Glomerular visceral epithelial cell (primary cell): ENCODE measurements at regions not wholly inside any gene's neighbourhood (a gene's known extent, or its start where the extent isn't known, plus 50 kb on each side); places are given as distances from the start of the nearest gene placed in this dataset.
"Not testable (repeated sequence)": the region's sequence is repeated elsewhere in the genome, so short reads cannot be mapped to it uniquely, and the experiment has no call there.

Experiments
- DNase-seq: peaks from one replicate; pipeline ENCODE4 v3.0.0-alpha.2; 2016; ENCODE audit errors: extremely low spot score

DNA sequence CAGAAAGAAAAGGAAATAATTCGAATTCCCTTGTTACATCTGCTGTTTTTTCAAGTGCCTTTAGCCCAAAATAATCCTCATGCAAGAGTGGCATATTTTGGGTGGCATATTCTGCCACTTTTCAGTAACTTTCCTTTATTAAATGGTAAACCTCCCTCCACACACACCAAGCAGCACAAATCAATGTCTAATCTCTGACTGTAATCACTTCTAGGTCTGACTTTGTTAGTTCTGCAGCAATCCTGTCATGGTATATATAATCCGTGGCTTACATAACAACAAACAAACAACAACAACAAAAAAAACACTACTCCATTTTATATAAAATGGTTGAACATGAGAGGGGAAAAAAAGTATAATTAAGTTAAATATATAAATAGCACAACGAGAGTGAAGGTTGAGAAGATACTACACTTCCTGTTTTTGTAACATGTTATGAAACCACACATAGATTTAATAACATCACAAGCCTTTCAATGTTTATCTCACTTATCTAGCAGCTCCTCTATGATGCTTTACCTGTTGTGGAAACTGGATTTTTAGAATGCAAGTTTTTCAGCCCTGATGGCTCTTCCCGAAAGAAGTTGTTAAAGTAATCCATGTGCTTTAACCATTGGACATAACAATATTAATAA is 715.4 kb downstream of the GRXCR1 start:
- DNase-seq = no peak

DNA sequence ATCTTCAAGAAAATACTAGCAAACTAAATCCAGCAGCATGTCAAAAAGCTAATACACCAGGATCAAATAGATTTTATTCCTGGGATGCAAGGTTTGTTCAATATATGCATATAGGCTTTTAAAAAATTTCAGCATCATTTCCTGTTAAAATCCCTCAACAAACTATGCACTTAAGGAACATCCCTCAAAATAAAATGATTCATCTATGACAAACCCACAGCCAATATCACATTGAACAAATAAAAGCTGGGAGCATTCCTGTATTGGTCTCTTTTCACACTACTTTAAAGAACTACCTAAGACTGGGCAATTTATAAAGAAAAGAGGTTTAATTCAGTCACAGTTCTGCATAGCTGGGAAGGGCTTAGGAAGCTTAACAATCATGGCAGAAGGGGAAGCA is 726.7 kb downstream of the GRXCR1 start:
- DNase-seq = no peak

DNA sequence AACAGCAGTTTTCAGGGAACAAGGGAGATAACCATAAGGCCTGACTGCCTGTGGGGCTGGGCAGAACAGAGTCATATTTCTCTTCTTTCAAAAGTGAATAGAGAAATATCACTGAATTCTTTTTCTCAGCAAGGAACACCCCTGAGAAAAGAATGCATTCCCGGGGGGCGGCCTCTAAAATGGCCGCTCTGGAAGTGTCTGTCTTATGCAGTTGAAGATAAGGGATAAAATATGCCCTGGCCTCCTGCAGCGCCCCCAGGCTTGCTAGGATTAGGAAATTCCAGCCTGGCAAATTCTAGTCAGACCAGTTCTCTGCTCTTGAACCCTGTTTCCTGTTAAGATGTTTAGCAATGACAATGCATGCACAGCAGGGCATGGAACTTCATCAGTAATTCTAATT is 745.4 kb downstream of the GRXCR1 start:
- DNase-seq = not testable (repeated sequence)

DNA sequence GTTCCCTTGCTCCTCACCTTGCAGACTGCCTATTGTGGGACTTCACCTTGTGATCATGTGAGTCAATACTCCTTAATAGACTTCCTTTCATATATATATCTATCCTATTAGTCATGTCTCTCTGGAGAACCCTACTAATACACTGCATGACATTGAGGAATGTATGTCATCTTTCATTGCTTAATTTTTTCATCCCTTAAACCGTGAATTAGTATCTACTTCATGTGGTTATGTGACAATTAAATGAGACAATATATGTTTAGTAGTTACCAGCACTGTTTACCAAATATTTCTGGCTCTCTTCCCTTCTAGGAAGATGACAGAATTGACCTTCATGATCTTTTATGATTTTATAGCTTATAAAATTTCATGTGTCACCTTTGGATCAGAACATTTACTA is 759.5 kb downstream of the GRXCR1 start:
- DNase-seq = no peak

DNA sequence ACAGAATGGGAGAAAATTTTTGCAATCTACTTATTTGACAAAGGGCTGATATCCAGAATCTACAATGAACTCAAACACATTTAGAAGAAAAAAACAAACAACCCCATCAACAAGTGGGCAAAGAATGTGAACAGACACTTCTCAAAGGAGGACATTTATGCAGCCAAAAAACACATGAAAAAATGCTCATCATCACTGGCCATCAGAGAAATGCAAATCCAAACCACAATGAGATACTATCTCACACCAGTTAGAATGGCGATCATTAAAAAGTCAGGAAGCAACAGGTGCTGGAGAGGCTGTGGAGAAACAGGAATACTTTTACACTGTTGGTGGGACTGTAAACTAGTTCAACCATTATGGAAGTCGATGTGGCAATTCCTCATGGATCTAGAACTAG is 767.0 kb downstream of the GRXCR1 start:
- not testable (repeated sequence) for DNase-seq

DNA sequence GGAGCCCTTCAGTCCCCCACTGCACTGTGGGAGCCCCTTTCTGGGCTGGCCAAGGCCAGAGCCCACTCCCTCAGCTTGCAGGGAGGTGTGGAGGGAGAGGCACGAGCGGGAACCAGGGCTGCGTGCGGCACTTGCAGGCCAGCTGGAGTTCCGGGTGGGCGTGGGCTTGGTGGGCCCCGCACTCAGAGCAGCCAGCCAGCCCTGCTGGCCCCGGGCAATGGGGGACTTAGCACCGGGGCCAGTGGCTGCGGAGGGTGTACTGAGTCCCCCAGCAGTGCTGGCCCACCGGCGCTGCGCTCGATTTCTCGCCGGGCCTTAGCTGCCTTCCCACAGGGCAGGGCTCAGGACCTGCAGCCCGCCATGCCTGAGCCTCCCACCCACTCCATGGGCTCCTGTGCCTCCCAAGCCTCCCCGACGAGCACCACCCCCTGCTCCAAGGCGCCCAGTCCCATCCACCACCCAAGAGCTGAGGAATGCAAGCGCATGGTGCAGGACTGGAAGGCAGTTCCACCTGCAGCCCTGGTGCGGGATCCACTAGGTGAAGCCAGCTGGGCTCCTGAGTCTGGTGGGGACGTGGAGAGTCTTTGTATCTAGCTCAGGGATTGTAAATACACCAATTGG is 776.2 kb downstream of the KCTD8 start:
- not testable (repeated sequence) for DNase-seq

DNA sequence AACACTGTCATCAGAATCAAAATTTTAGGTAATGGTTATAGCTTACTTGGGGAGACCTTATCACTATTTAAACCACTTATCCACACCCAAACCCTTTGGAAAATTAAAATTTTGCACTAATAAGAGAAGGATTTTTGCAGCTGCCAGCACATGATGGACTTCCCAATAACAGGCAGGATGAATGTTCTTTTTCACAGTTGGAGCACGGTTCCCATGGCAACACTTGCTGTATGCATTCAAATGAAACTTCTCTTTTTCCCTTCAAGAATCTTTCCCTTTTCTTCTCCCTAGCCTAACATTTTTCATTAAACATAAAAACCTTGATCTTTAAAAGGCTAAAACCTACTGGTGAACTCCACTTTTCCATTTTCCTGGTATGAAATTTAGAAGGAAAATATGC is 768.2 kb downstream of the KCTD8 start:
- no peak for DNase-seq

DNA sequence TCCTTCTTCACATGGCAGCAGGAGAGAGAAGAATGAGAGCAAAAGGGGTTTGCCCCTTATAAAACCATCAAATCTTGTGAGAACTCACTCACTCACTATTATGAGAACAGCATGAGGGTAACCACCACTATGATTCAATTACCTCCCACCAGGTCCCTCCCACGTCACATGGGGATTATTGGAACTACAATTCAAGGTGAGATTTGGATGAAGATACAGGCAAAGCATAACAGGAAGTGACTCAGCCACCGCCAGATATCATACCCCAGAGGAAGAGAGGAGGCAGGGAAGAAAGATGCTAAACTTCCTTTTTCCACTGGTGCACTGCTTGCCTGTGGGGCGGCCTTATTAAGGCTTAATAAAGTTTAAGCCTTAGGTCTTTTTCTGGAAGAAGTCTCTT is 766.1 kb downstream of the KCTD8 start:
- DNase-seq = no peak

DNA sequence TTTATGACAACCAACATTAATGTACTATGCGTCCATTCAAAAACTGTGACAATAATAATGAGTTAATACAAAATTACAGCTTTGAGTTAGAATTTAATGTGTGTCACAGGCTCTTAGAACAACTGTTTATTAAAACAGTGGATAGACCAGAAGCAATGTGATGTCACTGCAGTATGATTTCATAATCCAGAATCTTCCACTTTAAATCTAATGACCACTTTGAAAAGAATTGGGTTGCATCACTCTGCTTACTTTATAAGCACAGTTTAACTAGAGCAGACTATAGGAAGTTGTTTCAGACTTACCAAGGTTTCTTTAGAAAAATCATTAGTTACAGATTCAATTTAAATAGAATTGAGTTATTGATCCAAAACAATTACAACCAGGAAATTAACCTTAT is 758.5 kb downstream of the KCTD8 start:
- no peak for DNase-seq

DNA sequence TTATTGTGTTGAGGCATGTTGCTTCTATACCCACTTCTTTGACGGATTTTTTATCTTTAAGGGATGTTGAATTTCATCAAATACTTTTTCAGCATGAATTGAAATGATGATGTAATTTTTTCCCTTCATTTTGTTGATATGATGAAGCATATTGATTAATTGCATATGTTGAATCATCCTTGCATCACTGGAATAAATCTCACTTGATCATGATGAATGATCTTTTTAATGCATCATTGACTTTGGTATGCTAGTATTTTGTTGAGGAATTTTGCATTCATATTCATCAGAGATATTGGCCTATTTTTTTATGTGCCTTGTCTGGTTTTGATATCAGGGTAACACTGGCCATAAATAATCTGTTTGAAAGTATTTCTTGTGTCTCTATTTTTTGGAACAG is 754.7 kb downstream of the KCTD8 start:
- no peak for DNase-seq

DNA sequence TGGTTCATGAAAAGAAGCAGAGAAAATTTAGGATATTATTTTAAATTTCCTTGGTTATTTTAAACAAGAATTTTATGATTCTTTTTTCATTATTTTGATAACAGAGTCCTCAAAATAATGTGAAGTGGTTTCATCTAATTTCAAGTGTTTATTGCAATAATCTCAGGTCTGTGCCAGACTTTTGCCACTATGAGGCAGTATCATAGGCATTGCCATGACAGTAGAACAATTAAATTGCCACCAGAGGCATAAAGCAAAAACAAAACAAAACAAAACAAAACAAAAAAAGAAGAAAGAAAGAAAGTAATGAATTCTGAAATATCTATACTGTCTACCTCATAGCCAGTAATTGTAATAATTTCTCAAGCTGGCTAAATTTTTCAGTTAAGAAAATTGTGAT is 739.2 kb downstream of the KCTD8 start:
- no peak for DNase-seq

DNA sequence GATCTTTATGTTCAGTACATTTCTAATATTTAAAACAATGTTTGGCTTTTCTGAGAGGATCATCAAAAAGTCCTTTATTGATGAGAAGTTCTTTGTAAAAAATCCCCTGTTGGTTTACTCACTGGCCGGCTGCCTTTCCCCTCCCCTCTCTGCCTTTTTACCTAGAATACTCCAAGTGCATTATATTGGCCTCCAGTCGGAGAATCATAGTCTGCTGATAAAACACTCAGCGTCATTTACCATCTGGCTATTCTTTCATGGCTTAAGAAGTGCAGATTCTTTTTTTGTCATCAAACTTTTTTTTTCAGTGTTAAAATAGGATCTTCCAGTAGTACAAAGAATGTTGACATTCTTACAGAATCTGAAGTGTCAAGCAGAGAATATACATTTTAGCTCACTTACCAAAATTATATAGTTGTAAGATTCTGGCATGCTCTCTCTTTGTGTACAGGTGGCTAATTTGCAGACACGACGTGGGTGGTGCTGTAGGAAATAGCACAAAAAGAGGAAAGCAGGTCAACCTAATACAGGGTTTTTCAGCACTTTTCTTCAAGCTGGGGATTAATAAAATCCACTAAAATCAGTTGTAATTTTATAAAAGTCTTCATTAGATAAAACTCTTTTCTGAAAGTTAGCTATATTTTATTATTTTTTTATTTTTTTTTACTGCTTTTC is 731.8 kb downstream of the KCTD8 start:
- no peak for DNase-seq

DNA sequence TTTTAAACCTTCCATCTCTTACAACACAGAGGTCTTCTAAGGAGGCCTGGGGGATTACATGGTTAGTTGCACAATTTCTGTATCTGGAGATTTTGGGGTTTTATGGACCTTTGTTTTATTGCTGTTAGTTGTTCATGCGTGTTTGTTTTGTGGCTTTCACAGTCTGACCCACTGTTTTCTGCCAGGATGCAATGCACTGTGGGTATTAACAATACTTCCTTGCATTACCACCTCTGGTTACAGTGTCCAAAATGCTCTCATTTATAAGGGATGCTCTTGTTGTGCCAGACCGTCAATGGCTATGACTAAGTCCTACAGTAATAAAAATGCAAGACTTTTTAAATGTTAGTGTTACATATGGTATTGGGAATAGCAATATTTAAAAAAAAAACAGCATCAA is 730.2 kb downstream of the KCTD8 start:
- no peak for DNase-seq

DNA sequence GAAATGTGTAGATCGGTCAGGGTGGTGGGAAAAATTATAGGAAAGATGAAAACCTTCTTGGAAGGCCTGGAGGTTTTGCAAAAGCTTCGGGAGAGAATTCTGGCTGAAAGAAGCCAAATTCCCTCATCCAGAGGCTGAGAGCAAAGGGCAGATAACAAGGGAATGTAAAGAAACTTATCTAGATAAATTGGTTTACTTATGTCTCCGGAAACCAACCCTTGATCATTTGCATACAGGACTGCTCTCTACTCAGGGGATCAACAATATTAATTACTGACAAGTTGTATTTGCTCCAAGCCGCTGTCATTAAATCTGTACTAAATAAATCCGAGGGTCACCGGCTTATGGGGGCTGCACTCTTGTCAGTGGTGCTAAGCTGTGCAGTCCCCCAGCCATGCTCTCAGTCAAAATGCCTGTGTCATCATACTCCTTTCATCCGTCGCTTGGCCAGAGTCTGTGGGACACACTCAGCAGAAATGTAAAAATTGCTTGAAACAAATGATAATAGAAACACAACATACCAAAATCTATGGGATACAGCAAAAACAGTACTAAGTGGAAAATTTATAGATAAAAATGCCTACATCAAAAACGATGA is 715.7 kb downstream of the KCTD8 start:
- no peak for DNase-seq

DNA sequence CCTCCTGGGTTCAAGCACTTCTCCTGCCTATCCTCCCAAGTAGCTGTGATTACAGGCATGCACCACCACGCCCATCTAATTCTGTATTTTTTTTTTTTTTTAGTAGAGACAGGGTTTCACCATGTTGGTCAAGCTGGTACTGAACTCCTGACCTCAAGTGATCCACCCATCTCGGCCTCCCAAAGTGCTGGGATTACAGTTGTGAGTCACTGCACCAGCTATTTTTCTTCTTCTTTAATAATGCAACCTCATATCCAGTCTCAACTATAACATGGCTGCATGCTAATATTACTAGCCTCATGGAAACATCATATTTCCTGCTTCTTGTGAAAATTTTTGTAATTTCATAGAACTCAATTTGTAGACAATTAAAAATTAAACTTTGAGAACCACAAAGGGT is 706.5 kb downstream of the KCTD8 start:
- no peak for DNase-seq

DNA sequence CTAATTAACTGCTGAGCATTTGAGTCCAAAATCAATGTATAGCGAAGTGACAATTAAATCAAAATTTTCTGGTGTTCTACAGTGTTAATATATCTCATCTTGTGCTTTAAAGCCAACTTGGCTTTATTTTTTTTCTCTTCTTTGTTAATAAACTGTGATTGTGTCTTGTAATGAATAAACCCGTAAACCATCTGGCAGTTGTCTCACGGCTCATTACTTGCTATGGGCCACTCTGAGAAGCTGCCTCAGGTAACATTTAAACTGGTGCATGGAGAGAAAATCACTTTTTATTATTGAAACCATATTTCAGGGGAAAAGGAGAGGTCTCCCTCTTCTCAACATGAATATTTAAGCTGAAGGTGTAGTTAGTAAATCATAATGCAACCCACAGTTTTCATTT is 694.0 kb downstream of the KCTD8 start:
- DNase-seq = no peak

DNA sequence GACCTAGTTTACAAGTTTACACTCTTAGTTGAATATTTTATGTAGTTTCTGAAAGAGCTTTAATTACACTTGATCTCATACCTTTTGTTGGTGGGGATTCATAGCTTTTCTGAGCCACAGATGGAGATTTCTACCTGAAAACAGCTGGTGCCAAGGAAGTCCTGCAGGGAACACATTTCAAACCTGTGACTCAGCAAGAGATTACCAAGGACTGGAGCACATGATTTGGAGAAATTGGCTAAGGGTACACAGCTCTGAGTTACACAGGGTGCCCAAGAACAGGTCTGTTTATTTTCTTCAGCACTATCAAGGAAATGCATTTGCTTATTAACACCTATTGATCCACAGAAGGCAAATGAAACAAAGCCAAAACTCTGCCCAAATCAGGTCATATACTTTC is 691.5 kb downstream of the KCTD8 start:
- DNase-seq = no peak

DNA sequence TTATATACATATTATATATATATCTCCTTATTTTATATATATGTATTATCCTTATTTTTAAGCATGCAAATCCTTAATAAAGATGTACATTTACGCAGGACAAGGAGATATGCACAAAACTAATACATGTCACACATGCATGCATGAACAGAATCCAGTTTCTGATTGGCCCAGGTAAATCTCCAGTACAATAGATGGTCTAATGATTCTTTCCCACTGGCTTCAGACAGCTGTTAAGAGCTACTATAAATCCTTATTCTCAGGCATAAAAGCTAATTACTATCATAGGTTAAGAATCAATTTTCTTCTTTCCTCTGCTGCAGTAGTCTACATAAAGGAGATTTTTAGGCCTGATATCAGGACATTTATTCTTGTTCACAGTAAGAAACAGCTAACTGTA is 689.8 kb downstream of the KCTD8 start:
- DNase-seq = no peak

DNA sequence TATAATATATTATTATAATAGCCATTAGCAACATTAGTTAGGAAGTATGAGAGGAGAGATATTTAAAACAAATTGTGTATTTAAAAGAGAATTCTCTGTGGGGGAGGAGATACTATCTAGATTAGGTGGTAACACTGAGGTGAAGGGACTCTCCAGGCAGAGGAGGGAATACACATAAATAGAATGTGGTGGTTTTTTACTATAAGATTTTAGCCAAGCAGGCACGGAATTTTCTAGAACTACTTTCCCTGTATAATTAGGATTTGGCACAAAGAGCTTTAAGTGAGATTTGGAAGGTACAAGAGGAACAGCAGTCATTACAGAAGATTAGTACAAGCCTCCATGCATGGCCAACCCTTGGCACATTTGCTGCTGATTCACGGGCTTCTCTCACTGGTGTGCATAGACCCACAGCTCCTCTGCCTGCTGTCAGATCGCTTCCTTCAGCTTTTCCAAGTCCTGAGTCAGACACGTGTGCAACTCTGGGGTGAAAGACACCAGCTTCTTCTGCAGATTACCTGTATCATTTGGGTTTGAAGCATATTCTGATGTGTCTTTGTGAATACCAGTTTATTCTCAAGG is 685.5 kb downstream of the KCTD8 start:
- no peak for DNase-seq

DNA sequence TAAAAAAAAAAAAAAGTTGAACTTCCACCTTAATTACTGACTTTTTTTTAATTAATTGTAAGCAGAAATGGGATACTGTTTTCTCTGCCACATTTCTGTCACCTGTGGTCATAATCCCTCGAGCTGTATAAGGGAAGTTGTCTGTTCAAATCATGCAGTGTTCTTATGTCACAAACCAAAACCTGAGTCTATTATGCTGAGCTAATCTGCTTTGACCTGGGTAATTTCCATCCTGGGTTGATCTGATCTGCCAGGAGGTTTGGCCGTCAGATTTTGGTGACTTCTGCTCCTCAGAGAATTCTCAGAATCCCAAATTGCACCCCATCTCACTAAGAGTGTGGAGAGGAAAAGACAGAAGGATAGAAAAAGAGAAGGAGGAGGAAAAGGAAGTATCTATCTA is 683.1 kb downstream of the KCTD8 start:
- no peak for DNase-seq

DNA sequence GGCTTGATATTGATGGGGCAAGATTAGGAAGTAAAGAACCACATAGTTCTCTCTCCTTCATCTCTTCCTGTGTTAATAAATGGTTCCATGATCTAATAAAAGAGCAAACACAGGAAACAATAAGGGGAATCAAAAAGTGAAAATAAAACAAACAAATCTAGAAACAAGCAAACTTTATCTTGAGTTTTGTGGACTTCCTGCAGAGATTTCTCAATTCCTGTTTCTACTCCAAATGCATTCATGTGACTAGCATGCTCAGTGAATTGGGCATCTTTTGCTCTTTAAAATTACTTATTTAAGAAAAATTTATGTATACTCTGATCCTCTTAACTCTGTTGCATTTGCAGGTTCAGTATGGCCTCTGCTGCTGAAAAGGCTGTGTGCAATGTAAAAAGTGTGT is 682.0 kb downstream of the KCTD8 start:
- no peak for DNase-seq

DNA sequence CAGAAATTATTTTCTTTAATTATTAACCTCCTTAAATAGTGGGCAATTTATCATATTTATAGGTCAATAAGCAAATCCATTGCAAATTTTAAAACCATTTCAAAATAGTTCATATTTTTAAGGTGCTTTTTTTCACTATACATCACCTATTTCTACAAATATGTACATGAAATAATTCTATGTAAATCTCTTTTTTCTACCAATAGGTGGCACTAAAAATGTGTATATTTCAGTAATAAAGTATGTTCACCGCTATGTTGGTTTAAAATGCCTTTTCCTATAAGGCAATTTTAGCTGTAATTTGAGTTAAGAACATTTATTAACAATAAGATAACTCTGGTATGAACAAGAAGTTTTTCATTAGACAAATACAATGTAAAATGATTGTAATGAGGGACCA is 672.2 kb downstream of the KCTD8 start:
- DNase-seq = no peak
